ENCODE measurements at regions not wholly inside any gene's neighbourhood (a gene's known extent, or its start where the extent isn't known, plus 50 kb on each side); places are given as distances from the start of the nearest gene placed in this dataset.

- TF ChIP-seq POLR2A (IDR thresholded peaks at IDR 0.05): no peak
- no peak for TF ChIP-seq CTCF (IDR thresholded peaks at IDR 0.05)
- no peaks in the 10 kb centered on the region for H3K4me1 ChIP-seq (replicated peaks in 1 of 2)
- intact Hi-C loops (cut with DNase I): no loop called here
These were observed 1723.6 kb upstream of the PCDH20 start for GRCh38 chr13:63139277-63139676.

GRCh38 chr13:63129995-63130394 is 1714.3 kb upstream of the PCDH20 start:
- no peak overlapping the region for H3K4me3 ChIP-seq
- intact Hi-C loops (cut with DNase I): no loop called here
- no peaks in the 10 kb centered on the region for H3K27me3 ChIP-seq
- TF ChIP-seq POLR2A (IDR thresholded peaks at IDR 0.05) (no peak), CTCF (IDR thresholded peaks at IDR 0.05) (no peak)
- H3K4me1 ChIP-seq (replicated peaks in 1 of 2): no peaks in the 10 kb centered on the region
- no peak overlapping the region for H3K27ac ChIP-seq
- DNase-seq: no peak
- H3K9me3 ChIP-seq (replicated peaks in 1 of 3): no peaks in the 10 kb centered on the region
- H3K36me3 ChIP-seq (replicated peaks in 1 of 2): no peaks in the 10 kb centered on the region

More at GRCh38 chr13:63139277-63139676, 1723.6 kb upstream of the PCDH20 start:
- Histone ChIP-seq H3K9me3 (replicated peaks in 1 of 3) (no peaks in the 10 kb centered on the region), H3K27me3 (no peaks in the 10 kb centered on the region), H3K36me3 (replicated peaks in 1 of 2) (no peaks in the 10 kb centered on the region), H3K27ac (no peak overlapping the region), H3K4me3 (no peak overlapping the region)
- DNase-seq: no peak

- H3K4me1 ChIP-seq (replicated peaks in 1 of 2): no peaks in the 10 kb centered on the region
- TF ChIP-seq CTCF (IDR thresholded peaks at IDR 0.05) (no peak), POLR2A (IDR thresholded peaks at IDR 0.05) (no peak)
- H3K27me3 ChIP-seq: no peaks in the 10 kb centered on the region
- no peak overlapping the region for H3K4me3 ChIP-seq
- no peak for DNase-seq
- 74 to 88% (median 77%) methylated on average over 2 of the region's 2 CpGs for WGBS, 4 donors
- H3K27ac ChIP-seq: no peak overlapping the region
- intact Hi-C loops (cut with DNase I): no loop called here
- H3K36me3 ChIP-seq (replicated peaks in 1 of 2): no peaks in the 10 kb centered on the region
- no peaks in the 10 kb centered on the region for H3K9me3 ChIP-seq (replicated peaks in 1 of 3)
These were observed 1713.1 kb upstream of the PCDH20 start for GRCh38 chr13:63128716-63129115.

GRCh38 chr13:63124863-63125262 is 1709.2 kb upstream of the PCDH20 start:
- intact Hi-C loops (cut with DNase I): no loop called here
- Histone ChIP-seq H3K4me1 (replicated peaks in 1 of 2) (no peaks in the 10 kb centered on the region), H3K27ac (no peak overlapping the region), H3K4me3 (no peak overlapping the region), H3K9me3 (replicated peaks in 1 of 3) (no peaks in the 10 kb centered on the region), H3K27me3 (no peaks in the 10 kb centered on the region), H3K36me3 (replicated peaks in 1 of 2) (no peaks in the 10 kb centered on the region)
- DNase-seq: no peak
- TF ChIP-seq CTCF (IDR thresholded peaks at IDR 0.05) (peak in 3 of 6 experiments; percentile 27 to 42 (median 27)), POLR2A (IDR thresholded peaks at IDR 0.05) (no peak)
- 17 to 43% (median 24%) methylated on average over 1 of the region's 1 CpG for WGBS, 4 donors
